OCI-LY3 (cell line): ENCODE measurements at regions not wholly inside any gene's neighbourhood (a gene's known extent, or its start where the extent isn't known, plus 50 kb on each side); places are given as distances from the start of the nearest gene placed in this dataset.

Experiments
- CTCF ChIP-seq: fragments of 200-600, 300-600 bp; sonication (generic); IDR thresholded peaks from 2 replicates; pipeline ENCODE4 v1.5.1; 2014; ENCODE audit warnings: antibody characterized with exemption, low read length, low read depth
- EZH2phosphoT487 ChIP-seq: fragments of 200-600 bp; shearing (Covaris generic); IDR thresholded peaks from 2 replicates; pipeline ENCODE4 v1.6.1; 2018; ENCODE audit warnings: antibody characterized with exemption, mixed run types, low read depth

GRCh38 chr4:44817930-44818329 is 91.6 kb upstream of the GNPDA2 start:
- TF ChIP-seq EZH2phosphoT487 (no peak), CTCF (no peak)
